ENCODE measurements at regions not wholly inside any gene's neighbourhood (a gene's known extent, or its start where the extent isn't known, plus 50 kb on each side); places are given as distances from the start of the nearest gene placed in this dataset.

DNA sequence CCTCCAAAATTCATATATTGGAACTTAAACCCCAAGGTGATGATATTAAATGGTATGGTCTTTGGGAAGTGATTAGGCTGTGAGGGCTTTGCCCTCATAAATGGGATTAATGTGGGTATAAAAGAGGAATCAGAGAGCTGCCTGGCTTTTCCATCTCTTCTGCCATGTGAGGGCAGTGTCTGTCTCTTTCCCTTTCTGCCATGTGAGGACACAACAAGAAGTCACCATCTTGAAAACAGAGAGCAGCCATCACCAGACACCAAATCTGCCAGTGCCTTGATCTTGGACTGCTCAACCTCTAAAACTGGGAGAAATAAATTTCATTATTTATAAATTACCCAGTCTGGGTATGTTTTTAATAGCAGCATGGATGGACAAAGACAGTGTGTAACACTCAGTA lies 263.0 kb downstream of the PAX1 start:
- no peak for DNase-seq (ENCODE audit: low spot score in 2 of 2)
- Histone ChIP-seq H3K4me3 (no peak overlapping the region), H3K4me1 (no peaks in the 10 kb centered on the region), H3K27me3 (ENCODE audit: low read depth) (no peaks in the 10 kb centered on the region), H3K36me3 (replicated peaks) (no peaks in the 10 kb centered on the region), H3K9me3 (peaks cover 2% of the 10 kb centered on the region; the same call in 1 of the 2 replicates)
- in situ Hi-C loops (cut with MboI; ENCODE audit: low sequenced_read_pairs): no loop called here

DNA sequence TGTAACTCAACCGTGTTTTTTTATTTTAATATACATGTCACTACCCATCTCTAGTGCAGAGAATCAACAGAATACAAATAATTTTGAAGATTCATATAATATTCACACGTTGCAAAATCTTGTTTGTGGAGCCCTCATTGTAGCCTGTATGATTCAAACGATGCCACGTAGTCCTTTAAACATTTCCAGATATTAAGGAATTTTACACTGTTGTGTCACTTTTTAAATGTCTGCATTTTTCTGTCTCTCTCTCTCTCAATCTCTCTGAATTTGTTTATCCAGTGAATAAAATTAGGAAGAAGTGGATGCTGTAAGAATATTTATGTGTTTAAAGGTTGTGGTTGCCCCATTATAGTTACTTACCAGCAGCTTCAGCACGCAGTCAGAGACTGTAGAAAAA lies 262.0 kb downstream of the PAX1 start:
- peaks cover 2% of the 10 kb centered on the region; the same call in 1 of the 2 replicates for H3K9me3 ChIP-seq
- H3K4me1 ChIP-seq: no peaks in the 10 kb centered on the region
- H3K4me3 ChIP-seq: no peak overlapping the region
- DNase-seq (ENCODE audit: low spot score in 2 of 2): no peak
- H3K36me3 ChIP-seq (replicated peaks): no peaks in the 10 kb centered on the region
- in situ Hi-C loops (cut with MboI; ENCODE audit: low sequenced_read_pairs): no loop called here
- no peaks in the 10 kb centered on the region for H3K27me3 ChIP-seq (ENCODE audit: low read depth)

DNA sequence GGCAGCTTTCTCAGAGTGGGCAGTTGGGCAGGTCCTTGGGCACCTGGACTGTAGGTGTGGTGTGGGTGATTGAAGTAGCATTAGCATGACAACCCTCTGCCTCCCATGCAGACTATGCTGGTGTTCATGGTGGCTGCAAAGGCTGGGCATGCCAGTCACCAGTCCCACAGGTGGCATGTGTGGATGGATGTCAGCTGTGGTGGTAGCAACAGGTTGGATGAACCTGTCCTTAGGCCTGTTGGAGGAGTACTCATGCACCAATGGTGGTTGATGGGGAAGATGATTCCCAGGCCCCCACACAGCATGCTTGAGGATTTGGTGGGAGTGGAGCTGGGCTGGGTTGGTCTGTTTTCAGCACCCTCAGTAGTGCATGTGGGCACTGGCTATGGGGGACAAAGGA lies 251.1 kb downstream of the PAX1 start:
- H3K27me3 ChIP-seq (ENCODE audit: low read depth): no peaks in the 10 kb centered on the region
- H3K36me3 ChIP-seq (replicated peaks): no peaks in the 10 kb centered on the region
- DNase-seq (ENCODE audit: low spot score in 2 of 2): no peak
- in situ Hi-C loops (cut with MboI; ENCODE audit: low sequenced_read_pairs): no loop called here
- H3K4me1 ChIP-seq: no peaks in the 10 kb centered on the region
- no peaks in the 10 kb centered on the region for H3K9me3 ChIP-seq
- no peak overlapping the region for H3K4me3 ChIP-seq

DNA sequence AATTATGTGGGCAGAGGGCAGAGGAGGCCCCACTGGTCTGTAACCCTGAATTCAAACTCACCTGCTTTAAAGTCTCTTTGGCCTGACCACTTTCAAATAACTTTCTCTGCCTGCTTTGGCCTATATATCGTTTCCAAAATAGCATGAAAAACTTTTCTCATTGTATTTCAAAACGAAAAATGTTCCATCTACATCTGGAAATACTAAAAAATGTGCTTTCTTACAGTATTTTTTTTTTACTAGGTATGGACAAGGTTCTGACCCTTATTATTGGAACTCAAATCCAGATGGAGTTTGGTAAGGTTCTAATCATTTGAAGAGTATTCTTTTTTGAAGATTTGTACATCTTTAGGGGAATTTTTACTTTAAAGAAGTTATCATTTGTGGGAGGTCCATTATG lies 241.9 kb downstream of the PAX1 start:
- in situ Hi-C loops (cut with MboI; ENCODE audit: low sequenced_read_pairs): no loop called here
- Histone ChIP-seq H3K36me3 (replicated peaks) (no peaks in the 10 kb centered on the region), H3K4me1 (no peaks in the 10 kb centered on the region), H3K4me3 (no peak overlapping the region), H3K9me3 (no peaks in the 10 kb centered on the region), H3K27me3 (ENCODE audit: low read depth) (no peaks in the 10 kb centered on the region)
- DNase-seq (ENCODE audit: low spot score in 2 of 2): no peak

DNA sequence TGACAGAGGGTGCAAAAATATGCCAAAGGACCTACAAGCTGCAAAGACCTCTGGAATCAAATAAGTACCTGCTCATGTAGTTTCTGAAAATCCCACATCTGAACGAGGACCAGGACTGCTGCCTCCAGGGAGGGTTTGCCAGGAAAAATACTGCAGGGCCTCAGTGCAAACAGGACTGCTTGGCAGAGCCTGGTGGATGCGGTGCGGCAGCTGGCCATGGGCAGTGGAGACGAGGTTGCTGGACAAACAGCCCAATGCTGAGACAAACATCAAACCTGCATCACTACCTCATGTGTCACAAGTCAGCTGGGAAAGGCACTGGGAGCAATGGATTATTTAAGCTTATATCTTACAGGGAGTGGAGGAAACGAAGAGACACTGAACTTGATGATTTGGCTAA lies 238.8 kb downstream of the PAX1 start:
- no peak for DNase-seq (ENCODE audit: low spot score in 2 of 2)
- in situ Hi-C loops (cut with MboI; ENCODE audit: low sequenced_read_pairs): no loop called here
- H3K9me3 ChIP-seq: no peaks in the 10 kb centered on the region; the same call in 1 of the 2 replicates

DNA sequence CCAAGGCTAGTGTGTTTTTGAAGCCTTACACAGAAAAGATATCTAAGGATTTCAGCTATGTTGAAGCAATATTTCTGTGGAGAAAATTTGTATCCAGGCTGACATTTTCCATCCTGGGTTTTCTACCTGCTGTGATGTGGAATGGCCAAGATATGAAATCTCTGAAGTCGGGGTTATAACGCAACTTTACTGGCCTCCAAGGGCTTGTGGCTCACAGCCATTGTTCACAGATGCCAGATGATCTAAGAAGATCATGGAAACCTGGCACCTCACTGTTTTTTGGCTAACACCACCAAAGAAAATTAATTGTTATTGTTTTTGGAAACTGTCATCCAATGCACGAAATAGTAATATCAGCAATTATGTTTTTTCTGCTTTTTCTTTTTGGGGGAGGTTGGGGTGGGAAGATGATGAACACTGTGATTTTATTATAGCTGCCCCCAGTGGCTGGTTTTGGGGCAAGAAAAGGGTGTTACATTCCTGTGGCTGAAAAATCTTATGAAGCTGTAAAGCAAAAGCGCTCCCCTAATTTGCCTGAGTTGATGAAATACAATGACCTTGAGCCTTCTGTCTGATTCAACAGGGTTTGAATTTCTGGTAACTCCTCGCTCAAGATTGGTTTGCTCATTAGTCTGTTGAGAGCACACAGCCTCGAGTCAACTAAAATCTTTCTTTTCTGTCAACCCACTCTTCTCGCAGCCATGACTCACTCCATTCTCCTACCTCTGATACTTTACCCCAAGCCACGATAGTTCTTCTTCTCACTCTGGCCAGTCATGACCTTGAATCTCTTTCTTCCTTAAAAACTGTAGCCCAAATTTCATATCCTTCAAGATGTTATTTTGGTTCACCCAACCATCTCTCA lies 236.7 kb downstream of the PAX1 start:
- H3K4me3 ChIP-seq: no peak overlapping the region
- H3K9me3 ChIP-seq: no peaks in the 10 kb centered on the region; the same call in 1 of the 2 replicates
- in situ Hi-C loops (cut with MboI; ENCODE audit: low sequenced_read_pairs): no loop called here

More for the DNA sequence above, 238.8 kb downstream of the PAX1 start:
- Histone ChIP-seq H3K4me1 (no peaks in the 10 kb centered on the region), H3K36me3 (replicated peaks) (no peaks in the 10 kb centered on the region), H3K4me3 (no peak overlapping the region), H3K27me3 (ENCODE audit: low read depth) (no peaks in the 10 kb centered on the region)

DNA sequence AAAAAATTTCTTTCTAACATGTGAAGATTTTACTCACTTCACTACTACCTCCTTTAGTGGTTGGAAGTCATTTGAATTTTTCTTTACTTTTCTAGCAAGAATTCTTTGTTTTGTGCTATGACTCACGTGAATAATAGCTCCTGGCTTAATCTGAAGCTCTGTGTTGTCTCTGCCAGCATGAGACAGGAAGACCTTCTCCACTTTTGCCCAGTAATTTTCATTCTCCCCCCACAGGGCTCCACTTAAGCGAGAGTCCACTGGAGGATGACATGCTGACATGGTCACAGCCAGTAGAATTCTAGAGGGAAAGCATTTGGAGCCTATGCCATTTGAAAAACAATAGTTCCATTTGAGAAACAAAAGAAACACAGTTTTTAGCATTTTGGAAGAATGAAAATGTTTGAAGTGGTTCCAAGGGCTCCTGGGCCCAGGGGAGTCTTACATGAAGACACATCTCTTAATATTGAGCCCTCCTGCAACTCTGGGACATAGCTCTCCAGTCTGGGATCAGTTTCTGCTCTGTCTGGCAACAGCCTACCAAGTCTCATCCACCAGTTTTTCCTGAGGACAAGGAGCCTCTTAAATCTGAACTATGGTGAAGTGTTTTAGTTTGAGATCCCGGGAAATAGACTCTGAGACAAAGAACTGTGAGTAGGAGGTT lies 231.4 kb downstream of the PAX1 start:
- Histone ChIP-seq H3K4me1 (no peaks in the 10 kb centered on the region), H3K4me3 (no peak overlapping the region), H3K36me3 (replicated peaks) (no peaks in the 10 kb centered on the region), H3K27me3 (ENCODE audit: low read depth) (no peaks in the 10 kb centered on the region), H3K9me3 (no peaks in the 10 kb centered on the region; the same call in 1 of the 2 replicates)
- no peak for DNase-seq (ENCODE audit: low spot score in 2 of 2)
- in situ Hi-C loops (cut with MboI; ENCODE audit: low sequenced_read_pairs): no loop called here

More for the DNA sequence above, 236.7 kb downstream of the PAX1 start:
- no peak for DNase-seq (ENCODE audit: low spot score in 2 of 2)
- no peaks in the 10 kb centered on the region for H3K4me1 ChIP-seq
- no peaks in the 10 kb centered on the region for H3K36me3 ChIP-seq (replicated peaks)
- H3K27me3 ChIP-seq (ENCODE audit: low read depth): no peaks in the 10 kb centered on the region

DNA sequence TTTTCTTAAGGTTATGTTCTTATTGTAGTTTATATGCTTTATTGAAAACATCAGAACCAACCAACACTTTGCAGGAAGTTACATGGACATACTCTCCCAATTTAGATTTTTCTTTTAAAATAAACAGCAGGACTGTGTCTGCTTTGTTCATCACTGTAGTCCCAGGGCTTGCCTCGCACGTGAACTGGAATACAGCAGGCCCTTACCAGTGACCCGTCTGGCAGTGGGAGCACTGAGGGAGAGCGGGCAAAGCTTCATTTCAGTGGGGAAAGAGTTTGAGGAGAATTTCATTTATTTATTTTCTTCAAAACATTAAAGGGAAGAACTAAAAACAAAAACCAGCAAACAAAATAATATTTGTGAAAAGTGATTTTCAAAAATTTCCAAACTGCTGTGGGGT lies 230.8 kb downstream of the PAX1 start:
- H3K27me3 ChIP-seq (ENCODE audit: low read depth): no peaks in the 10 kb centered on the region
- DNase-seq (ENCODE audit: low spot score in 2 of 2): no peak
- no peaks in the 10 kb centered on the region for H3K36me3 ChIP-seq (replicated peaks)
- in situ Hi-C loops (cut with MboI; ENCODE audit: low sequenced_read_pairs): no loop called here
- H3K4me1 ChIP-seq: no peaks in the 10 kb centered on the region
- no peak overlapping the region for H3K4me3 ChIP-seq
- no peaks in the 10 kb centered on the region; the same call in 1 of the 2 replicates for H3K9me3 ChIP-seq

DNA sequence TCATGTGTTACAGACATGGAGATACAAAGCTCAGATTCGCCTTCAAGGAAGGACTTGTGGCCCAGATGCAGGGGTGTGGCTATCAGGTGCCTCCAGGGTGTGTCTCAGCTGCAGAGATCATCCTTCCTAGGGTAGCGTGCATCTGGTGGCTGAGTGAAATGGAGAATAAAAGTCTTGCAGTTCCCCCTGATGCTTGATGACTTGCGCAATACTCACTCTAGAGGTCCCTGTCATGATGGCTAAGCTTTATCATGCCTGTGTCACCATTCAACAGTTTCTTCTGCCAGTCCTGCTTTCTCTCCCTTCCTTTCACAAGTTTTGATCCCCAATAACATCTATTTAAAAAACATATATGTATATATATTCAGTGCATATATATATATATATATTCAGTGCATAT lies 228.1 kb downstream of the PAX1 start:
- H3K4me3 ChIP-seq: no peak overlapping the region
- no peaks in the 10 kb centered on the region for H3K27me3 ChIP-seq (ENCODE audit: low read depth)
- no peaks in the 10 kb centered on the region for H3K4me1 ChIP-seq
- no peaks in the 10 kb centered on the region for H3K9me3 ChIP-seq
- DNase-seq (ENCODE audit: low spot score in 2 of 2): no peak
- in situ Hi-C loops (cut with MboI; ENCODE audit: low sequenced_read_pairs): no loop called here
- no peaks in the 10 kb centered on the region for H3K36me3 ChIP-seq (replicated peaks)

DNA sequence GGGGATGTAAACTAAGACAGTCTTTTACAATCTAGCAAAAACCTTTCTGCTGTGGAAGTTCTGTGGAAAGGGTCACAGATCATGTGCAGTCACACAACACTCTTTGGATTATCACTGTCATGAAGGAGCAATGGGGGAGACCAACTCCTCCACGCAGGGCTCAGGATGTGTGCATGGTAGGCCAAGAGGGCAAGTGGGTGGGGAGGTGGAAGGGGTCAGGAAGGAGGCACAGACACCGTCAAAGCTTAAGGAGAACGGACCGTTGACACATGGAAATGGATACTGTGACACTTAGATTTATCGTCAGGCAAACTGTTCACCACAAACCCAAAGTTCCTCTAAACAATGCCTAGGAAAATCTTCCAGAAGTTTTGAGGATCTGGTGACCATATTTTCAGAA lies 215.8 kb downstream of the PAX1 start:
- Histone ChIP-seq H3K27me3 (ENCODE audit: low read depth) (no peaks in the 10 kb centered on the region), H3K4me1 (no peaks in the 10 kb centered on the region), H3K36me3 (replicated peaks) (no peaks in the 10 kb centered on the region), H3K9me3 (no peaks in the 10 kb centered on the region), H3K4me3 (no peak overlapping the region)
- in situ Hi-C loops (cut with MboI; ENCODE audit: low sequenced_read_pairs): no loop called here
- DNase-seq (ENCODE audit: low spot score in 2 of 2): no peak

DNA sequence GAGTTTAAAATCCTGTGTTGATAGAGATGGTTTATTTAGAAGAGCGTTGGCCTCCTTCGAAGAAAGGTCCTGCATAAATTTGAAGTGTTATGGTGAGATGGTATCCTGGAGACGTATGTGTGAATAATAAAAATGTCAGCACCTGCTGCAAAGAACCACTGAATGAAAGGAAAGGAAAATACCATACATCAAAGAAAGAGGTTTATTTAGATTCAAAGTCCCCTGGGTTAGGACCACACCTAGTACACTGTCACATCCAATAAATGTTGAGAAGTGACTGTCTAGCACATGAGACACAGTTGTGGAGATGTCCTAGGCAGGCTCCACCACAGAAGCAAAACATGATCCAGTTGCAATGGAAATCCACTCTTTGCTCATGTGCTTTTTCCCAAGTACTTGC lies 214.7 kb downstream of the PAX1 start:
- no peak overlapping the region for H3K4me3 ChIP-seq
- H3K36me3 ChIP-seq (replicated peaks): no peaks in the 10 kb centered on the region
- in situ Hi-C loops (cut with MboI; ENCODE audit: low sequenced_read_pairs): no loop called here
- no peaks in the 10 kb centered on the region for H3K9me3 ChIP-seq
- no peak for DNase-seq (ENCODE audit: low spot score in 2 of 2)
- H3K4me1 ChIP-seq: no peaks in the 10 kb centered on the region
- no peaks in the 10 kb centered on the region for H3K27me3 ChIP-seq (ENCODE audit: low read depth)

DNA sequence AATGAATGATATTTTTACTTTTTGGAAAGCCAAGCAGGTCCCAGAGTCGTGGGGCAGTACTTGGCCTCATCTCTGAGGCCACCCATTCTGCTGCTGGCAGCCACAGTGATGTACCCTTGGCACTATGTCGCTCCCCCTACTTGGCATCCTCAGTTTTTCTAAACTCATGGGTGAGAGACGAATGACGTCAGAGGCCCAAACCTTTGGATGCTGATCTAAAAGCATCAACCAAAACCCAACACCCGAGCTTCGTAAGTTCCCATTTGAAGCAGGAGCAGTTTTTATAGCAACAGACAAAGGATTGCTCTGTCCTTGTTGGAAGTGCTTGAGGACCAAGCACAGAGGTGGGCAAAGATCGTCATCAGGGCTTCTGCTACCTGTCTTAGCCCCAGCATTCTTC lies 212.9 kb downstream of the PAX1 start:
- in situ Hi-C loops (cut with MboI; ENCODE audit: low sequenced_read_pairs): no loop called here
- Histone ChIP-seq H3K36me3 (replicated peaks) (no peaks in the 10 kb centered on the region), H3K4me1 (no peaks in the 10 kb centered on the region), H3K4me3 (no peak overlapping the region), H3K27me3 (ENCODE audit: low read depth) (no peaks in the 10 kb centered on the region), H3K9me3 (no peaks in the 10 kb centered on the region)
- DNase-seq (ENCODE audit: low spot score in 2 of 2): no peak

DNA sequence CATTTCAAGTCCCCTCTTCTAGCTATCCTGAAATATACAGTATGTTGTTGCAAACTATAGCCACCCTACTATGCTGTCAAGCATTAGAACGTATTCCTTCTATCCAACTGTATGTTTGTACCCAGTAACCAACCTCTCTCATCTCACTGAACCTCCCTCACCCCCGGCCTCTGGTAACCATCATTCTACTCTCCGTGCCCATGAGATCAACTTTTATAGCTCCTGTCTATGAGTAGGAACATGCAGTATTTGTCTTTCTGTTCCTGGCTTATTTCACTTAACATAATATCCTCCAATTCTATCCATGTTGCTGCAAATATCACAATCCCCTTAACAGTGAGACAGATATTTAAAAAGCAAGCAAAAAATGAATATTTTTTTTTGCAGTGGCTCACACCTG lies 196.9 kb downstream of the PAX1 start:
- Histone ChIP-seq H3K36me3 (replicated peaks) (no peaks in the 10 kb centered on the region), H3K4me3 (no peak overlapping the region), H3K9me3 (no peaks in the 10 kb centered on the region), H3K4me1 (no peaks in the 10 kb centered on the region), H3K27me3 (ENCODE audit: low read depth) (no peaks in the 10 kb centered on the region)
- in situ Hi-C loops (cut with MboI; ENCODE audit: low sequenced_read_pairs): no loop called here
- DNase-seq (ENCODE audit: low spot score in 2 of 2): no peak

DNA sequence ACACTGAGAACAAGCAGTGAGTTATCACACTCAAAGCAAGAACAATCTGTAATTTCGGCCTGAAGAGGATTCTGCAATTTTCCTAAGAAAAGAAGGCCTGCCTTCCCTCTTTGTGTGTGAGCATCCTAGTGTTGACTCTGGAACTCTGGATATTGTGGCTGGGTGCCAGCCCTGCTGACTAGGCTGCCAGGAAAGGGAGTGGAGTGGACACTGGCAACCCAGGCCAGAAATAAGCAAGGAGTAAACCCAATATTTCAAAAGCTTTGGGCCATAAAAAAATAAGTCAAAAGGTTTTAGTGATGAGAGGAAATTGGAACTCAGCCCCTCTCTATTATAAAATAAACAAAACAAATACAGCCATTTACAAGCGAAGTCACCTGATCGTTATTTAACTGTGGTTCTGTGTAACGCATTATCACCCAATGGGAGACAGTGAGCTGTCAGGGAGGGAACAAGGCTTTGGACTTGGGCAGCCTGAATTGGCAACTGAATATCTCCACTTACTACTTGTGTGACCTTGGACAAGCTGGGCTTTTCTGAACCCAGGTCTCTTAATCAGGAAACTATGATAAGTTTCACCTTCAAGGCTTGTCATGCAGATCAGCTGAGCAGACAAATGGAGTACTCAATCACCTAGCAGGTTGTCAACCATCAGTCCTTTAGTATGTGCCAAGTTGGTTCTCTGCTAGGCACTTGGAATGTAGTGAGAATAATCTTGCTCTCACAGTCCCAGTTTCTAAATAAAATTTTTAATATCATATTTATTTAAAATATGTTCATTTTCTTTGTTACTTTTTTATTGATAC lies 196.2 kb downstream of the PAX1 start:
- H3K36me3 ChIP-seq (replicated peaks): no peaks in the 10 kb centered on the region
- in situ Hi-C loops (cut with MboI; ENCODE audit: low sequenced_read_pairs): no loop called here
- DNase-seq (ENCODE audit: low spot score in 2 of 2): no peak

More for the DNA sequence above, 196.2 kb downstream of the PAX1 start:
- no peaks in the 10 kb centered on the region for H3K27me3 ChIP-seq (ENCODE audit: low read depth)
- no peaks in the 10 kb centered on the region for H3K9me3 ChIP-seq
- H3K4me3 ChIP-seq: no peak overlapping the region
- no peaks in the 10 kb centered on the region for H3K4me1 ChIP-seq
